Upper lobe of left lung (tissue), 6 donors: ENCODE measurements at regions not wholly inside any gene's neighbourhood (a gene's known extent, or its start where the extent isn't known, plus 50 kb on each side); places are given as distances from the start of the nearest gene placed in this dataset.

Experiments
- ATAC-seq, 2 donors: fragments of 200-7000 bp; cut with Tn5 transposase; one replicate each; pipeline ENCODE4 v1.9.1; 2022; ENCODE audit warnings: mild to moderate bottlenecking in 2 of 2, moderate library complexity in 2 of 2; ENCODE audit not compliant: low FRiP score in 2 of 2
- DNase-seq, 2 donors: peaks; one replicate each; pipeline ENCODE4 v3.0.0-alpha.2; 2019 to 2020
- H3K27ac ChIP-seq, 4 donors: fragments of 200-600 bp; sonication (generic); one replicate each; pipeline ENCODE4 v1.5.1; 2016 to 2019
- H3K27me3 ChIP-seq, 4 donors: fragments of 200-600 bp; sonication (generic); one replicate each; pipeline ENCODE4 v1.5.1; 2017 to 2019
- H3K36me3 ChIP-seq, 4 donors: fragments of 200-600 bp; sonication (generic); one replicate each; pipeline ENCODE4 v1.5.1; 2016 to 2019
- H3K4me1 ChIP-seq, 4 donors: fragments of 200-600 bp; sonication (generic); one replicate each; pipeline ENCODE4 v1.5.1; 2018 to 2019
- H3K4me3 ChIP-seq, 4 donors: fragments of 200-600 bp; sonication (generic); one replicate each; pipeline ENCODE4 v1.5.1; 2017 to 2019; ENCODE audit warnings: mild to moderate bottlenecking in 2 of 4, moderate library complexity in 1 of 4
- H3K9me3 ChIP-seq, 4 donors: fragments of 200-600 bp; sonication (generic); one replicate each; pipeline ENCODE4 v1.5.1; 2018 to 2019
- CTCF ChIP-seq, 6 experiments: fragments of 450-650 bp in 4 of 6; fragments of 200-600 bp in 2 of 6; sonication (generic) in 2 of 6; IDR thresholded peaks; one replicate each; pipeline ENCODE4 v1.5.1; 2016 to 2019; ENCODE audit warnings: antibody characterized with exemption in 6 of 6
- EP300 ChIP-seq, 4 donors: sonication (generic); formaldehyde crosslinking; IDR thresholded peaks; one replicate each; pipeline ENCODE4 v1.5.1; 2017; ENCODE audit warnings: antibody characterized with exemption in 4 of 4, control low read depth in 2 of 4
- POLR2A ChIP-seq, 4 donors: fragments of 450-650 bp; IDR thresholded peaks; one replicate each; pipeline ENCODE4 v1.5.1; 2016 to 2017; ENCODE audit warnings: antibody characterized with exemption in 4 of 4, mild to moderate bottlenecking in 2 of 4
- POLR2AphosphoS5 ChIP-seq, 2 donors: sonication (generic); formaldehyde crosslinking; IDR thresholded peaks; one replicate each; pipeline ENCODE4 v1.5.1; 2017; ENCODE audit warnings: antibody characterized with exemption in 2 of 2
- WGBS, 2 donors: methylation state at CpG; one replicate each; pipeline ENCODE4 v1.1.5; 2017 to 2018; 5-methylcytosine and 5-hydroxymethylcytosine counted together
- donor health status: DM: no; HTN: no; CAD: no; lungs with moderate emphysema.
- donor health status: DM: no; HTN: yes; CAD: no; lungs with severe emphysema.

DNA sequence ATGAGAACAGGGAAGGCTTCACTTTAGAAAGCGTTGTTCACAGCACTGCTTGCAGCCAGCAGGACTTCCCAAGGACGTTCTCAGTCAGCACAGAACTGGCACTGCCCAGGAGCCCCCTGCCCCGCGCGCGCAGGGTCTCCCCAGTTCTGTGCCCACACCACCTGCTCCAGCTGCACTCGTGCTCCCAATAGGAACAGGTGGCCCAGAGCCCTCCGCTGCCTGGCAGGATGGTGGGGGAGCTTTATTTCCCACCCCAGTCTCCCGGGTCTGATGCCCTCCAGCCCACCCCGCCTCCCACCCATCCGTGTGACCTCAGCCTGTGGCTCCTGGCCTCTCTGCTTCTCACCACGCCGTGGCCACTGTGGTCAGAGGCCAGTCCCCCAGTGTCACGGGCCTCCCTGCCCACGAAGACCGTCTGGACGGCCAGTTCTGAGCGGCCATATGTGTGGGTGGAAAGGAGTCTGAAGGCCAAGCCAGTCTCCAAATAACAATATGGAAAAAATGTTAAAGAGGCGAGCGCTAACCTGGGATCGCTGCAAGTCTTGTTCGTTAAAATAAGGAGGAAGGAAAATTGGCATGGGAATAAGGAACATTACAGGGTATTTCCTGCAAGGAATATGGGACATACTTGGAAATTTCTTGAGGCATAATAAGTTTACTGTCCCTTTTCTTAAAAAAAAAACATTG, 54.6 kb upstream of the PCSK6 start:
- Histone ChIP-seq H3K27me3 (no peaks in the 10 kb centered on the region), H3K9me3 (no peaks in the 10 kb centered on the region), H3K36me3 (no peaks in the 10 kb centered on the region), H3K27ac (no peak overlapping the region), H3K4me1 (no peaks in the 10 kb centered on the region), H3K4me3 (no peak overlapping the region)
- peak in 1 of 2 donors; percentile 76 for DNase-seq
- no peak for TF ChIP-seq EP300 (IDR thresholded peaks at IDR 0.05)
- no peak for TF ChIP-seq CTCF (IDR thresholded peaks at IDR 0.05)
- no peak for TF ChIP-seq POLR2A (IDR thresholded peaks at IDR 0.05)
- TF ChIP-seq POLR2AphosphoS5 (IDR thresholded peaks at IDR 0.05): no peak
- WGBS, 2 donors: 81 to 82% methylated on average over 20 to 22 of the region's 22 CpGs
- ATAC-seq: no peak

- Histone ChIP-seq H3K27me3 (no peaks in the 10 kb centered on the region), H3K36me3 (no peaks in the 10 kb centered on the region), H3K4me3 (no peak overlapping the region), H3K9me3 (no peaks in the 10 kb centered on the region), H3K27ac (no peak overlapping the region), H3K4me1 (no peaks in the 10 kb centered on the region)
- ATAC-seq (no peak), DNase-seq (peak in 1 of 2 donors; percentile 54)
- 85 to 87% methylated on average over 11 to 12 of the region's 12 CpGs for WGBS, 2 donors
- TF ChIP-seq POLR2AphosphoS5 (IDR thresholded peaks at IDR 0.05): no peak
- TF ChIP-seq CTCF (IDR thresholded peaks at IDR 0.05): no peak
- no peak for TF ChIP-seq POLR2A (IDR thresholded peaks at IDR 0.05)
- no peak for TF ChIP-seq EP300 (IDR thresholded peaks at IDR 0.05)
Observed at GRCh38 chr15:101543431-101543830, 53.9 kb upstream of the PCSK6 start.

DNA sequence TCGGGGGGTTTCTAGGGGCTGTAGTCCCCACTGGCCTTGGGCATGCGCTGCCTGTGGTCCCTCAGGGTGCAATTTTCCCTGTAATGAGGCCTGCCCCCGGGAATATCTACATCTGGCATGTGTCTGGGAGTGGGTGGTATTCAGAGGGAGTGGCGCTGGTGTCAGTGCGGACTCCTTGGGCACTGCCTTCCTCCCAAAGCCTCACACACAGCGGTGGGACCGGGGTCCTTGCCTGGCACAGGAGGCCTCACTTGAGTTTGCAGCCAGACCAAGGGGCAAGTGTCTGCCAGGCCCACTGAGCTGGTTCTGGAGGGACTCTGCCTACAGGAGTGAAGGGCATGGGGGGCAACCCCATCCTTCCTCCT, 53.5 kb upstream of the PCSK6 start:
- TF ChIP-seq POLR2AphosphoS5 (IDR thresholded peaks at IDR 0.05) (no peak), EP300 (IDR thresholded peaks at IDR 0.05) (no peak), POLR2A (IDR thresholded peaks at IDR 0.05) (no peak), CTCF (IDR thresholded peaks at IDR 0.05) (no peak)
- DNase-seq (peak in 1 of 2 donors; percentile 27), ATAC-seq (no peak)
- Histone ChIP-seq H3K27ac (no peak overlapping the region), H3K36me3 (no peaks in the 10 kb centered on the region), H3K4me1 (no peaks in the 10 kb centered on the region), H3K4me3 (no peak overlapping the region), H3K9me3 (no peaks in the 10 kb centered on the region), H3K27me3 (no peaks in the 10 kb centered on the region)
- WGBS, 2 donors: 91 to 94% methylated on average over 3 to 7 of the region's 7 CpGs

DNA sequence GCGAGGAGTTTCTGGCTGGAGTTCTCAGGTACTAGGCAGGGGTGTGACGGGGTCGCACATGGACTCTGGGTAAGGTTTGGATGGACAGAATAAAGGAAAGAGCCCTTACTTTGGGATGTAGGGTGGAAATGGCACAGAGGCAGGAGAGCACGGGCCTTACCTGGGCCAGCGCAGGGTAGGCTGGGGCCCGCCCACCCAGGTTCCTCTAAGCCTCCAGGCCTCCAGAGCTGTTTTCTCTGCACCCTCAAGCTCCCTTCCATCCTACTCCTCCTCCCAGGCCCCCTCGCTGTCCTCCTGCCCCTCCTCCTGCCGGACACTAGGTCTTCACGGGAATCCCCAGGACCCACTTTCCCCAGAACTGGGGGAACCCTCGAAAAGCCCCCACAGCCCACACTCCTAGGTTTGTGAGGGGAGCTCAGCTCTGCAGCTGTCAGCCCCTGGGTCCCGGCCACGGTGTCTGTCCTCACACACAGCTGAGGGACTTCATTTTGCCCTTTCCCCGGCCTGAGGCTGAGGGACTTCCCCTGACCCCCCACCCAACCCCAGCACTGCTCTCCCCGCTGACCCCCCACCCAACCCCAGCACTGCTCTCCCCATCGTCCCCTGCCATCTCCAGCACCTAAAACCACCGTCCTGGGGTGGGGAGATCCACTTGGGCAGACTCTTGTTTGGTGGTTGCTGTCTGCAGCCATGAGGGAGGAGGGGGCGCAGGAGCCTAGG, 53.0 kb upstream of the PCSK6 start:
- DNase-seq (peak in 1 of 2 donors; percentile 20), ATAC-seq (peak in 1 of 2 donors; percentile 74)
- H3K36me3 ChIP-seq: no peaks in the 10 kb centered on the region
- no peaks in the 10 kb centered on the region for H3K27me3 ChIP-seq
- 79 to 94% methylated on average over 13 of the region's 17 CpGs for WGBS, 2 donors
- H3K4me1 ChIP-seq: peaks cover 0 to 2% (median 0%) of the 10 kb centered on the region in 4 donors
- H3K9me3 ChIP-seq: no peaks in the 10 kb centered on the region
- no peak overlapping the region for H3K4me3 ChIP-seq
- TF ChIP-seq CTCF (IDR thresholded peaks at IDR 0.05) (no peak), POLR2AphosphoS5 (IDR thresholded peaks at IDR 0.05) (no peak), EP300 (IDR thresholded peaks at IDR 0.05) (no peak), POLR2A (IDR thresholded peaks at IDR 0.05) (no peak)
- no peak overlapping the region for H3K27ac ChIP-seq
